ENCODE measurements at regions not wholly inside any gene's neighbourhood (a gene's known extent, or its start where the extent isn't known, plus 50 kb on each side); places are given as distances from the start of the nearest gene placed in this dataset.

DNA sequence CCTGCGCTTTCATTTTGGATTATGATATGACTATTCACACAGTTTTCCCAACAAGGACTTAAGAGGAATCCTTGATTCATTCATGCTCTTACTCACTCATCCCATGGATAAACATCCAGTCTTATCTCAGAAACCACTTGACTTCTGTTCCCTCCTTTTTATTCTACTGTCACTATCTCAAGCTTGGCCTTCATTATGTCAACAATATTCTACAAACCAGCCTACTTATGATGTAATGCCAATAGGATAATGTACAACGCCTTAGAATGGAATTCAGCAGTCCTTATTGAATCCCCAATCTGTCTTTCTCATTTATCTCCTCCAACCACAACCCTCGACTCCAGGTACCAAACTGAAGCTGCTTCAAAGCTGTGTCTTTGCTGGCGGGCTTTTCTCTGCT is 448.5 kb downstream of the PDZRN4 start:
- no peak for TF ChIP-seq GFI1B (tag by site-specific recombination; IDR thresholded peaks at IDR 0.05)
- no peak for TF ChIP-seq ZNF174 (tag by site-specific recombination; IDR thresholded peaks at IDR 0.05)
- no peak for TF ChIP-seq ZNF610 (tag by site-specific recombination; IDR thresholded peaks at IDR 0.05; ENCODE audit: borderline replicate concordance)
- TF ChIP-seq, protein P1, sequence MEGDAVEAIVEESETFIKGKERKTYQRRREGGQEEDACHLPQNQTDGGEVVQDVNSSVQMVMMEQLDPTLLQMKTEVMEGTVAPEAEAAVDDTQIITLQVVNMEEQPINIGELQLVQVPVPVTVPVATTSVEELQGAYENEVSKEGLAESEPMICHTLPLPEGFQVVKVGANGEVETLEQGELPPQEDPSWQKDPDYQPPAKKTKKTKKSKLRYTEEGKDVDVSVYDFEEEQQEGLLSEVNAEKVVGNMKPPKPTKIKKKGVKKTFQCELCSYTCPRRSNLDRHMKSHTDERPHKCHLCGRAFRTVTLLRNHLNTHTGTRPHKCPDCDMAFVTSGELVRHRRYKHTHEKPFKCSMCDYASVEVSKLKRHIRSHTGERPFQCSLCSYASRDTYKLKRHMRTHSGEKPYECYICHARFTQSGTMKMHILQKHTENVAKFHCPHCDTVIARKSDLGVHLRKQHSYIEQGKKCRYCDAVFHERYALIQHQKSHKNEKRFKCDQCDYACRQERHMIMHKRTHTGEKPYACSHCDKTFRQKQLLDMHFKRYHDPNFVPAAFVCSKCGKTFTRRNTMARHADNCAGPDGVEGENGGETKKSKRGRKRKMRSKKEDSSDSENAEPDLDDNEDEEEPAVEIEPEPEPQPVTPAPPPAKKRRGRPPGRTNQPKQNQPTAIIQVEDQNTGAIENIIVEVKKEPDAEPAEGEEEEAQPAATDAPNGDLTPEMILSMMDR (tag by site-specific recombination; IDR thresholded peaks at IDR 0.05), result no peak
- TF ChIP-seq ZNF121 (tag by site-specific recombination; IDR thresholded peaks at IDR 0.05), result no peak
- TF ChIP-seq, protein P2, sequence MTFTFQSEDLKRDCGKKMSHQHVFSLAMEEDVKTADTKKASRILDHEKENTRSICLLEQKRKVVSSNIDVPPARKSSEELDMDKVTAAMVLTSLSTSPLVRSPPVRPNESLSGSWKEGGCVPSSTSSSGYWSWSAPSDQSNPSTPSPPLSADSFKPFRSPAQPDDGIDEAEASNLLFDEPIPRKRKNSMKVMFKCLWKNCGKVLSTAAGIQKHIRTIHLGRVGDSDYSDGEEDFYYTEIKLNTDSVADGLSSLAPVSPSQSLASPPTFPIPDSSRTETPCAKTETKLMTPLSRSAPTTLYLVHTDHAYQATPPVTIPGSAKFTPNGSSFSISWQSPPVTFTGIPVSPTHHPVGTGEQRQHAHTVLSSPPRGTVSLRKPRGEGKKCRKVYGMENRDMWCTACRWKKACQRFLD (tag by site-specific recombination; IDR thresholded peaks at IDR 0.05), result no peak
- TF ChIP-seq, protein P3, sequence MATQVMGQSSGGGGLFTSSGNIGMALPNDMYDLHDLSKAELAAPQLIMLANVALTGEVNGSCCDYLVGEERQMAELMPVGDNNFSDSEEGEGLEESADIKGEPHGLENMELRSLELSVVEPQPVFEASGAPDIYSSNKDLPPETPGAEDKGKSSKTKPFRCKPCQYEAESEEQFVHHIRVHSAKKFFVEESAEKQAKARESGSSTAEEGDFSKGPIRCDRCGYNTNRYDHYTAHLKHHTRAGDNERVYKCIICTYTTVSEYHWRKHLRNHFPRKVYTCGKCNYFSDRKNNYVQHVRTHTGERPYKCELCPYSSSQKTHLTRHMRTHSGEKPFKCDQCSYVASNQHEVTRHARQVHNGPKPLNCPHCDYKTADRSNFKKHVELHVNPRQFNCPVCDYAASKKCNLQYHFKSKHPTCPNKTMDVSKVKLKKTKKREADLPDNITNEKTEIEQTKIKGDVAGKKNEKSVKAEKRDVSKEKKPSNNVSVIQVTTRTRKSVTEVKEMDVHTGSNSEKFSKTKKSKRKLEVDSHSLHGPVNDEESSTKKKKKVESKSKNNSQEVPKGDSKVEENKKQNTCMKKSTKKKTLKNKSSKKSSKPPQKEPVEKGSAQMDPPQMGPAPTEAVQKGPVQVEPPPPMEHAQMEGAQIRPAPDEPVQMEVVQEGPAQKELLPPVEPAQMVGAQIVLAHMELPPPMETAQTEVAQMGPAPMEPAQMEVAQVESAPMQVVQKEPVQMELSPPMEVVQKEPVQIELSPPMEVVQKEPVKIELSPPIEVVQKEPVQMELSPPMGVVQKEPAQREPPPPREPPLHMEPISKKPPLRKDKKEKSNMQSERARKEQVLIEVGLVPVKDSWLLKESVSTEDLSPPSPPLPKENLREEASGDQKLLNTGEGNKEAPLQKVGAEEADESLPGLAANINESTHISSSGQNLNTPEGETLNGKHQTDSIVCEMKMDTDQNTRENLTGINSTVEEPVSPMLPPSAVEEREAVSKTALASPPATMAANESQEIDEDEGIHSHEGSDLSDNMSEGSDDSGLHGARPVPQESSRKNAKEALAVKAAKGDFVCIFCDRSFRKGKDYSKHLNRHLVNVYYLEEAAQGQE (tag by site-specific recombination; IDR thresholded peaks at IDR 0.05), result no peak
- TF ChIP-seq ZBTB1 (tag by site-specific recombination; IDR thresholded peaks at IDR 0.05), result no peak
- no peak for TF ChIP-seq HOXC10 (CRISPR knock-in tag; IDR thresholded peaks at IDR 0.05)
- no peak for TF ChIP-seq ZNF335 (tag by site-specific recombination; conservative IDR thresholded peaks at IDR 0.05)
- no peak for TF ChIP-seq YY1 (tag by site-specific recombination; IDR thresholded peaks at IDR 0.05)

All from HEK293 (cell line).